ENCODE measurements at regions not wholly inside any gene's neighbourhood (a gene's known extent, or its start where the extent isn't known, plus 50 kb on each side); places are given as distances from the start of the nearest gene placed in this dataset.

- TF ChIP-seq, protein P1, sequence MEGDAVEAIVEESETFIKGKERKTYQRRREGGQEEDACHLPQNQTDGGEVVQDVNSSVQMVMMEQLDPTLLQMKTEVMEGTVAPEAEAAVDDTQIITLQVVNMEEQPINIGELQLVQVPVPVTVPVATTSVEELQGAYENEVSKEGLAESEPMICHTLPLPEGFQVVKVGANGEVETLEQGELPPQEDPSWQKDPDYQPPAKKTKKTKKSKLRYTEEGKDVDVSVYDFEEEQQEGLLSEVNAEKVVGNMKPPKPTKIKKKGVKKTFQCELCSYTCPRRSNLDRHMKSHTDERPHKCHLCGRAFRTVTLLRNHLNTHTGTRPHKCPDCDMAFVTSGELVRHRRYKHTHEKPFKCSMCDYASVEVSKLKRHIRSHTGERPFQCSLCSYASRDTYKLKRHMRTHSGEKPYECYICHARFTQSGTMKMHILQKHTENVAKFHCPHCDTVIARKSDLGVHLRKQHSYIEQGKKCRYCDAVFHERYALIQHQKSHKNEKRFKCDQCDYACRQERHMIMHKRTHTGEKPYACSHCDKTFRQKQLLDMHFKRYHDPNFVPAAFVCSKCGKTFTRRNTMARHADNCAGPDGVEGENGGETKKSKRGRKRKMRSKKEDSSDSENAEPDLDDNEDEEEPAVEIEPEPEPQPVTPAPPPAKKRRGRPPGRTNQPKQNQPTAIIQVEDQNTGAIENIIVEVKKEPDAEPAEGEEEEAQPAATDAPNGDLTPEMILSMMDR (IDR thresholded peaks at IDR 0.05; ENCODE audit: borderline replicate concordance, extremely low read depth, low read length, poor library complexity, severe bottlenecking): no peak
- TF ChIP-seq EZH2 (IDR thresholded peaks at IDR 0.05; ENCODE audit: borderline replicate concordance, low read depth, low read length, severe bottlenecking): no peak
Observed at GRCh38 chr5:128903550-128903949, 61.7 kb upstream of the SLC27A6 start.
